Smooth muscle cell (in vitro differentiated cells): ENCODE measurements at regions not wholly inside any gene's neighbourhood (a gene's known extent, or its start where the extent isn't known, plus 50 kb on each side); places are given as distances from the start of the nearest gene placed in this dataset.

Experiments
- DNase-seq: peaks from one replicate; lab custom pipeline; 2025; ENCODE audit not compliant: unreplicated experiment; lab: John Stamatoyannopoulos, UW
- H2AFZ ChIP-seq: fragments of 200-600 bp; sonication (generic); 2 replicates; pipeline ENCODE4 v1.6.0; 2016; ENCODE audit warnings: antibody characterized with exemption, low read depth, mild to moderate bottlenecking
- H3F3A ChIP-seq: fragments of 200-600 bp; sonication (generic); 2 replicates; pipeline ENCODE4 v1.6.0; 2017; ENCODE audit warnings: antibody characterized with exemption, low read depth
- H3K27ac ChIP-seq: fragments of 200-600 bp; sonication (generic); 2 replicates; pipeline ENCODE4 v1.5.1; 2016; ENCODE audit warnings: low read depth, mild to moderate bottlenecking
- H3K27me3 ChIP-seq: fragments of 200-600 bp; sonication (generic); 2 replicates; pipeline ENCODE4 v1.6.1; 2016; ENCODE audit warnings: low read depth, mild to moderate bottlenecking
- H3K36me3 ChIP-seq: fragments of 200-600 bp; sonication (generic); 2 replicates; pipeline ENCODE4 v1.5.1; 2016; ENCODE audit warnings: low read depth
- H3K4me1 ChIP-seq: fragments of 200-600 bp; sonication (generic); 2 replicates; pipeline ENCODE4 v1.5.1; 2016; ENCODE audit warnings: low read depth
- H3K4me2 ChIP-seq: fragments of 200-600 bp; sonication (generic); 2 replicates; pipeline ENCODE4 v1.6.0; 2016; ENCODE audit warnings: mild to moderate bottlenecking
- H3K4me3 ChIP-seq: fragments of 200-600 bp; sonication (generic); 2 replicates; pipeline ENCODE4 v1.5.1; 2016; ENCODE audit warnings: mild to moderate bottlenecking
- H3K79me2 ChIP-seq: fragments of 200-600 bp; sonication (generic); 2 replicates; pipeline ENCODE4 v1.6.0; 2016; ENCODE audit warnings: low read depth, mild to moderate bottlenecking
- H3K9ac ChIP-seq: fragments of 200-600 bp; sonication (generic); 2 replicates; pipeline ENCODE4 v1.6.0; 2016; ENCODE audit warnings: low read depth
- H3K9me3 ChIP-seq: fragments of 200-600 bp; sonication (generic); replicated peaks from 2 replicates; pipeline ENCODE4 v1.5.1; 2016; ENCODE audit warnings: low read depth
- H4K20me1 ChIP-seq: fragments of 200-600 bp; sonication (generic); 2 replicates; pipeline ENCODE4 v1.6.0; 2016; ENCODE audit warnings: low read depth
- CTCF ChIP-seq: fragments of 200-600 bp; sonication (generic); IDR thresholded peaks from 2 replicates; pipeline ENCODE4 v1.5.1; 2017; ENCODE audit warnings: borderline replicate concordance, mild to moderate bottlenecking, antibody characterized with exemption; ENCODE audit not compliant: insufficient read depth, poor library complexity, severe bottlenecking
- WGBS: methylation state at CpG from one replicate; pipeline ENCODE4 v1.1.7; 2016; ENCODE audit warnings: low lambda C conversion rate; 5-methylcytosine and 5-hydroxymethylcytosine counted together

DNA sequence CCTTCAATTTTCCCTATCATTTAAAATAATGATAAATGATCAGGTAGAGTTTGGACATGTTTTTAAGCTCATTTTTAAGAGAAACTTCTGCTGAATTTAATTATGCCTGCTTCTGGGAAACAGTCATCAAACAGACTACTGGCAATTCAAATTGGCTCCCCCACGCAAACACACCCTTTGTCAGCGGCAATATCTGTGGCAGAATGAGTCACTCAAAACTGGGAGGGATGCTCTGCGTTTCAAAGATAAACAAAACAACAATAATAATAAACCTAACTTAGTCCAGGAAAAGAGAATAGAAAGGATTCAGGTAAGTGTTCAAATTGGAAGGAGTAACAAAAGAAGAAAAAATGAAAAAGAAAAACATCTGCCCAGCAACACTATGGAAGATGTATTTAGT, 108.1 kb upstream of the ERCC4 start:
- no peak for TF ChIP-seq CTCF
- Histone ChIP-seq H3K4me2 (no peak overlapping the region), H3K9me3 (no peaks in the 10 kb centered on the region), H3K79me2 (no peaks in the 10 kb centered on the region), H4K20me1 (no peaks in the 10 kb centered on the region), H3K4me3 (no peak overlapping the region), H3K36me3 (no peaks in the 10 kb centered on the region), H3K9ac (no peak overlapping the region), H2AFZ (no peak overlapping the region), H3K4me1 (peaks cover 10% of the 10 kb centered on the region), H3K27ac (no peak overlapping the region), H3K27me3 (no peaks in the 10 kb centered on the region), H3F3A (no peaks in the 10 kb centered on the region)
- WGBS = 33% methylated on average over 3 of the region's 3 CpGs
- DNase-seq = no peak

DNA sequence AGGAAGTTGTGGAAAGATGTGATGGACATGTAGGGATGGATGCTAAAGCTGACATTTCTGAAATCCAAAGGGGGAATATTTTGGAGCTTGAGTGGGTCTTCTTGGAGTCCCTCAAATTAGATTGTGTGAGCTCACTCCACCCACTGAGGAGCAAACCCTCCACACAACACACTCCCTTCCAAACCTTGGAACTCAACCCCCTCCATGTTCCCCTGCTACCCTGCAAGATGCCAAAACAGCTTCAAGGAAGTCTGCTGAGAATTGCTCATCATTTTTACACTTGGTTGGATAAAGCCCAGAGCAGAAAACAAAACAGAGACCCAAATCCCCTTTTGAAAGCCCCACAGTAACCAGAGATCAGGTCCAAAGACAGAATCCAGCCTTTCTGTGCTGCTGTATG, 103.3 kb upstream of the ERCC4 start:
- Histone ChIP-seq H2AFZ (no peak overlapping the region), H3K27ac (no peak overlapping the region), H4K20me1 (no peaks in the 10 kb centered on the region), H3K4me3 (no peak overlapping the region), H3K36me3 (no peaks in the 10 kb centered on the region), H3K79me2 (no peaks in the 10 kb centered on the region), H3K9me3 (no peaks in the 10 kb centered on the region), H3F3A (no peaks in the 10 kb centered on the region), H3K9ac (no peak overlapping the region), H3K4me2 (no peak overlapping the region), H3K27me3 (no peaks in the 10 kb centered on the region), H3K4me1 (peaks cover 5% of the 10 kb centered on the region)
- TF ChIP-seq CTCF = no peak
- no peak for DNase-seq

DNA sequence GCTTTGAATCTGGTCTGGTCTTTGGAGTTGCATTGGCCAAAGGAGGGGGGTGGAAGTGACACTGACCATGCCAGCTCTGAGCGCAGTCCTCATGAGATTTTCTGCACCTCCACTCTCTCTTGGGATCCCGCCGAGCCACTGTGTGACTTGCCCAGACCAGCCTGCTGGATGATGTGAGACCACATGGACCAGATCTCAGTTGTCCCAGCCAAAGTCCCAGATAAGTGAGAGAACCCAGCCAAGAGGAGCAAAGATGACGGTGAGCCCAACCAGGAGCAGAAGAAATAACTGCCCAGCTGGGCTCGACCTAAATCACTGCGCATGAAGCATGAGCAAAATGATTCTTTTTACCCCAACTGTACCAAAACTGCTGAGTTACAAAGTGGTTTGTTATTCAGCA, 96.5 kb upstream of the ERCC4 start:
- Histone ChIP-seq H2AFZ (no peak overlapping the region), H4K20me1 (no peaks in the 10 kb centered on the region), H3K4me2 (no peak overlapping the region), H3K4me3 (no peak overlapping the region), H3K27ac (no peak overlapping the region), H3K79me2 (no peaks in the 10 kb centered on the region), H3K36me3 (no peaks in the 10 kb centered on the region), H3K9me3 (no peaks in the 10 kb centered on the region), H3K27me3 (no peaks in the 10 kb centered on the region), H3K4me1 (no peaks in the 10 kb centered on the region), H3F3A (no peaks in the 10 kb centered on the region), H3K9ac (no peak overlapping the region)
- no peak for DNase-seq
- WGBS = 87% methylated on average over 6 of the region's 6 CpGs
- no peak for TF ChIP-seq CTCF

- 91% methylated on average over 7 of the region's 7 CpGs for WGBS
- no peak overlapping the region for H3K27ac ChIP-seq
- no peaks in the 10 kb centered on the region for H3K36me3 ChIP-seq
- no peaks in the 10 kb centered on the region for H3K9me3 ChIP-seq
- no peak for DNase-seq
- H3F3A ChIP-seq = no peaks in the 10 kb centered on the region
- no peaks in the 10 kb centered on the region for H3K4me1 ChIP-seq
- no peak overlapping the region for H3K4me2 ChIP-seq
- no peak overlapping the region for H3K4me3 ChIP-seq
- no peak for TF ChIP-seq CTCF
- no peak overlapping the region for H3K9ac ChIP-seq
- no peaks in the 10 kb centered on the region for H3K27me3 ChIP-seq
- H3K79me2 ChIP-seq = no peaks in the 10 kb centered on the region
- H4K20me1 ChIP-seq = no peaks in the 10 kb centered on the region
- no peak overlapping the region for H2AFZ ChIP-seq
These were observed 90.2 kb upstream of the ERCC4 start for GRCh38 chr16:13829697-13830299.
